GM21723 (cell line): ENCODE measurements at regions not wholly inside any gene's neighbourhood (a gene's known extent, or its start where the extent isn't known, plus 50 kb on each side); places are given as distances from the start of the nearest gene placed in this dataset.

Experiments used
- ATAC-seq: cut with Tn5 transposase; IDR thresholded peaks from one replicate; pipeline ENCODE4 v1.9.1; 2021; ENCODE audit warnings: mild to moderate bottlenecking, moderate library complexity; ENCODE audit not compliant: unreplicated experiment

- no peak for ATAC-seq
These were observed 156.4 kb upstream of the KL start for GRCh38 chr13:32859707-32860292.

GRCh38 chr13:32861304-32861703, 154.9 kb upstream of the KL start:
- ATAC-seq = no peak

GRCh38 chr13:32863596-32863995, 152.6 kb upstream of the KL start:
- ATAC-seq = no peak

- ATAC-seq = no peak
These were observed 149.3 kb upstream of the KL start for GRCh38 chr13:32866921-32867320.

GRCh38 chr13:32877491-32877890, 138.7 kb upstream of the KL start:
- no peak for ATAC-seq

GRCh38 chr13:32878163-32878562, 138.1 kb upstream of the KL start:
- no peak for ATAC-seq

GRCh38 chr13:32880636-32881035, 135.6 kb upstream of the KL start:
- no peak for ATAC-seq

GRCh38 chr13:32881074-32881776, 135.0 kb upstream of the KL start:
- no peak for ATAC-seq

GRCh38 chr13:32881777-32882145, 134.5 kb upstream of the KL start:
- ATAC-seq = no peak

- no peak for ATAC-seq
These were observed 133.5 kb upstream of the KL start for GRCh38 chr13:32882691-32883090.

- ATAC-seq = no peak
These were observed 132.7 kb upstream of the KL start for GRCh38 chr13:32883474-32883873.

GRCh38 chr13:32887617-32888016, 128.6 kb upstream of the KL start:
- no peak for ATAC-seq

- no peak for ATAC-seq
These were observed 126.1 kb upstream of the KL start for GRCh38 chr13:32889986-32890565.

GRCh38 chr13:32893176-32893575, 123.0 kb upstream of the KL start:
- ATAC-seq = no peak

GRCh38 chr13:32894589-32895001, 121.6 kb upstream of the KL start:
- no peak for ATAC-seq

GRCh38 chr13:32895296-32895695, 120.9 kb upstream of the KL start:
- ATAC-seq = no peak

- no peak for ATAC-seq
These were observed 118.9 kb upstream of the KL start for GRCh38 chr13:32897296-32897695.

- ATAC-seq = no peak
These were observed 114.0 kb upstream of the KL start for GRCh38 chr13:32902029-32902780.

GRCh38 chr13:32902874-32903273, 113.3 kb upstream of the KL start:
- ATAC-seq = no peak

- ATAC-seq = no peak
These were observed 112.5 kb upstream of the KL start for GRCh38 chr13:32903720-32904119.

GRCh38 chr13:32904266-32904665, 112.0 kb upstream of the KL start:
- no peak for ATAC-seq
